Lung (tissue), 11 donors: ENCODE measurements at regions not wholly inside any gene's neighbourhood (a gene's known extent, or its start where the extent isn't known, plus 50 kb on each side); places are given as distances from the start of the nearest gene placed in this dataset.
"Not testable (repeated sequence)": the region's sequence is repeated elsewhere in the genome, so short reads cannot be mapped to it uniquely, and the experiment has no call there.

Experiments used
- ATAC-seq: fragments of 200-7000 bp; cut with Tn5 transposase; one replicate; pipeline ENCODE4 v1.9.1; 2020; ENCODE audit warnings: moderate number of reproducible peaks; ENCODE audit not compliant: insufficient read depth, low FRiP score
- DNase-seq, 3 donors: peaks; one replicate each; pipeline ENCODE4 v3.0.0-alpha.2; 2013 to 2017
- H3K27ac ChIP-seq, 2 donors: one replicate each; pipeline ENCODE4 v1.5.1; 2013; ENCODE audit warnings: mild to moderate bottlenecking in 2 of 2, moderate library complexity in 2 of 2, control low read depth in 1 of 2, inconsistent platforms in 1 of 2, low read depth in 1 of 2, low read length in 1 of 2
- H3K27me3 ChIP-seq, 3 donors: one replicate each; pipeline ENCODE4 v1.5.1; 2013; ENCODE audit warnings: low read length in 2 of 3; ENCODE audit not compliant: control insufficient read depth in 3 of 3, insufficient read depth in 3 of 3
- H3K36me3 ChIP-seq, 4 donors: one replicate each; pipeline ENCODE4 v1.5.1; 2013; ENCODE audit warnings: low read length in 4 of 4, mild to moderate bottlenecking in 1 of 4, moderate library complexity in 1 of 4; ENCODE audit not compliant: control insufficient read depth in 4 of 4, insufficient read depth in 4 of 4
- H3K4me1 ChIP-seq, 5 donors: one replicate each; pipeline ENCODE4 v1.5.1; 2013; ENCODE audit warnings: low read length in 5 of 5, mild to moderate bottlenecking in 2 of 5, moderate library complexity in 1 of 5; ENCODE audit not compliant: control insufficient read depth in 5 of 5, insufficient read depth in 5 of 5
- H3K4me3 ChIP-seq: one replicate; pipeline ENCODE4 v1.5.1; 2013; ENCODE audit warnings: mild to moderate bottlenecking, control low read depth, moderate library complexity
- H3K9ac ChIP-seq, 2 donors: one replicate each; pipeline ENCODE4 v1.5.1; 2013; ENCODE audit warnings: low read length in 2 of 2, control low read depth in 1 of 2; ENCODE audit not compliant: insufficient read depth in 1 of 2
- H3K9me3 ChIP-seq, 4 donors: one replicate each; pipeline ENCODE4 v1.5.1; 2013; ENCODE audit warnings: low read length in 3 of 4, mild to moderate bottlenecking in 1 of 4, moderate library complexity in 1 of 4; ENCODE audit not compliant: control insufficient read depth in 4 of 4, insufficient read depth in 3 of 4
- WGBS, 2 donors: extraction: QIAGEN DNeasy Blood & Tissue Kit; methylation state at CpG; one replicate each; pipeline ENCODE4 v1.1.7; 2013; 5-methylcytosine and 5-hydroxymethylcytosine counted together
- TF ChIP-seq, protein P1 (sequence below): IDR thresholded peaks from 2 replicates; pipeline ENCODE4 v1.5.1; 2012; ENCODE audit warnings: mild to moderate bottlenecking; ENCODE audit errors: control extremely low read depth, extremely low read depth
- donor health status: control.
- donor health status: control.
- donor health status: Bipolar disorder and iron deficiency.
- donor health status: healthy.
- donor health status: DM: yes; HTN: yes; CAD: no.

DNA sequence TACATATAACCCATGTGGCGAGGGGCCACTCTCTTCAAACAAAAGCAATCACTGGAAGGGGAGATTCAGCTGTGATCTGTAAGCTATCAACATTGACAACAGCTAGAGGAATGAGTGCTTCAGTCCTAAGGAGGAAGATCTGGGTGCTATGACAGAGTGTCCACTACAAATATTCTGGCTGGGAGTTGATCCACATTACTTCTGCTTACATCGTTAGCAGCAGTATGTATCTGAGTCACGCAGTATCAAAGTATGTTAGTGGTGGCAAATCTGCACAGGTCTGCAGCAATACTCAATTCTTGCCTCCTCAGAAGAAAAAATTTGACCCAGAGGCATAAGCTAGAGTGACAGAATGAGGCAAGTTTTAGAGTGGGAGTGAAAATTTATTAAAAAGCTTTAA, 267.0 kb downstream of the PTH2R start:
- 87 to 94% methylated on average over 3 of the region's 3 CpGs for WGBS, 2 donors
- Histone ChIP-seq H3K36me3 (no peaks in the 10 kb centered on the region), H3K9ac (no peak overlapping the region), H3K27me3 (no peaks in the 10 kb centered on the region), H3K27ac (no peak overlapping the region), H3K9me3 (no peaks in the 10 kb centered on the region), H3K4me1 (no peaks in the 10 kb centered on the region), H3K4me3 (no peak overlapping the region)
- TF ChIP-seq, protein P1, sequence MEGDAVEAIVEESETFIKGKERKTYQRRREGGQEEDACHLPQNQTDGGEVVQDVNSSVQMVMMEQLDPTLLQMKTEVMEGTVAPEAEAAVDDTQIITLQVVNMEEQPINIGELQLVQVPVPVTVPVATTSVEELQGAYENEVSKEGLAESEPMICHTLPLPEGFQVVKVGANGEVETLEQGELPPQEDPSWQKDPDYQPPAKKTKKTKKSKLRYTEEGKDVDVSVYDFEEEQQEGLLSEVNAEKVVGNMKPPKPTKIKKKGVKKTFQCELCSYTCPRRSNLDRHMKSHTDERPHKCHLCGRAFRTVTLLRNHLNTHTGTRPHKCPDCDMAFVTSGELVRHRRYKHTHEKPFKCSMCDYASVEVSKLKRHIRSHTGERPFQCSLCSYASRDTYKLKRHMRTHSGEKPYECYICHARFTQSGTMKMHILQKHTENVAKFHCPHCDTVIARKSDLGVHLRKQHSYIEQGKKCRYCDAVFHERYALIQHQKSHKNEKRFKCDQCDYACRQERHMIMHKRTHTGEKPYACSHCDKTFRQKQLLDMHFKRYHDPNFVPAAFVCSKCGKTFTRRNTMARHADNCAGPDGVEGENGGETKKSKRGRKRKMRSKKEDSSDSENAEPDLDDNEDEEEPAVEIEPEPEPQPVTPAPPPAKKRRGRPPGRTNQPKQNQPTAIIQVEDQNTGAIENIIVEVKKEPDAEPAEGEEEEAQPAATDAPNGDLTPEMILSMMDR, result no peak
- no peak for DNase-seq
- ATAC-seq, result no peak

DNA sequence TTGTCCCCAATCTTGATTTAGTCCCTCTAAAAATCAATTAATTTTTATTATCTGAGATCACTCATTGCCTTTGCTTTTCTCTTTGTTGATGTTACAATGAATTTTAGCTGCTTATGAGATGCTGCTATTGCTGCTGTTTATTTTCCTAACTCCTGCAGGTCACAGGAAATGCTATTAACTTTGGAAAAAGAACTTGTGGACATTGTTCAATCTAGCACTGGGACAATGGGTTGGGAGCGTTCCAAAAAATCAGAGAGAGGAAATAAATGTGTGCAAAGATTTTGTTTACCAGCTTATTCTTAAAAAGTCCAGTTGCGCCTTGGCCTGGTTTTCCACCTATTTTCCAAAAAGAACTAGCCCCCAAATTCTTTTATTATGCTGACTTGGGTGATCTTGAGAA, 268.3 kb downstream of the PTH2R start:
- no peaks in the 10 kb centered on the region for H3K36me3 ChIP-seq
- H3K4me1 ChIP-seq, result no peaks in the 10 kb centered on the region
- H3K27me3 ChIP-seq, result no peaks in the 10 kb centered on the region
- TF ChIP-seq, protein P1, result no peak
- DNase-seq, result peak in 1 of 3 donors; percentile 1
- 62 to 64% methylated on average over 2 of the region's 2 CpGs for WGBS, 2 donors
- H3K4me3 ChIP-seq, result no peak overlapping the region
- H3K9ac ChIP-seq, result no peak overlapping the region
- H3K27ac ChIP-seq, result no peak overlapping the region
- H3K9me3 ChIP-seq, result no peaks in the 10 kb centered on the region
- ATAC-seq, result no peak

DNA sequence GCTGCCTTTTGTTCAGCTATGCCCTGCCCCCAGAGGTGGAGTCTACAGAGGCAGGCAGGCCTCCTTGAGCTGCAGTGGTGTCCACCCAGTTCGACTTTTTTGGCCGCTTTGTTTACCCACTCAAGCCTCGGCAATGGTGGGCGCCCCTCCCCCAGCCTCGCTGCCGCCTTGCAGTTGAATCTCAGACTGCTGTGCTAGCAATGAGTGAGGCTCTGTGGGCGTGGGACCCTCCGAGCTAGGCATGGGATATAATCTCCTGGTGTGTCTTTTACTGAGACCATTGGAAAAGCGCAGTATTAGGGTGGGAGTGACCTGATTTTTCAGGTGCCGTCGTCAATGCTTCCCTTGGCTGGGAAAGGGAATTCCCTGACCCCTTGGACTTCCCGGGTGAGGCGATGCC, 279.3 kb downstream of the PTH2R start:
- not testable (repeated sequence) for H3K27ac ChIP-seq, H3K4me3 ChIP-seq, H3K9me3 ChIP-seq, DNase-seq, ATAC-seq, H3K4me1 ChIP-seq, H3K27me3 ChIP-seq, H3K36me3 ChIP-seq, H3K9ac ChIP-seq
- 93 to 95% methylated on average over 13 of the region's 13 CpGs for WGBS, 2 donors

DNA sequence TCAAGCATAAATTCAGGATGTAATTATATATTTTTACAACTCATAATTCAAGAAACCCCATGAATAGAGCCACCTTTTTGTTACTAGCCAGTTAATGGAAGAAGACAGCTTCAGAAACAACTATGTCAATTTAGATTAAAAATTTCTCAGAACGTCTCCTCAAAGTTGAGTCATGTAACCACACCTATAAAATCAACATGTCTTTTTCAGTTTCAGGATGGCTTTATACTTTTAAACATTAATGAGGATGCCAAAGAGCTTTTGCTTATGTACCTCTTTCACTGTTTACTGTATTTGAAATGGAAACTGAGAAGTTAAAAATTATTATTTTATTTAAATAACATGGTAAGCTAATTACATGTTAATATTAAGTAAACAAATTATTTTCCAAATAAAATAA, 280.1 kb downstream of the PTH2R start:
- ATAC-seq, result no peak

DNA sequence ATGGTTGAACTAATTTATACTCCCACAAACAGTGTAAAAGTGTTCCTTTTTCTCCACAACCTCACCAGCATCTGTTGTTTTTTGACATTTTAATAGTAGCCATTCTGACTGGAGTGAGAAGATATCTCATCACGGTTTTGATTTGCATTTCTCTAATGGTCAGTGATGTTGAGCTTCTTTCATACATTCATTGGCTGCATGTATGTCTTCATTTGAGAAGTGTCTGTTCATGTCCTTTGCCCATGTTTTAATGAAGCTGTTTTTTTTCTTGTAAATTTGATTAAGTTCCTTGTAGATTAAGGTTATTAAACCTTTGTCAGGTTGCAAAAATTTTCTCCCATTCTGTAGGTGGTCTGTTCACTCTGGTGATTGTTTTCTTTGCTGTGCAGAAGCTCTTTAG, 281.1 kb downstream of the PTH2R start:
- DNase-seq, H3K36me3 ChIP-seq, ATAC-seq, H3K27me3 ChIP-seq, H3K9ac ChIP-seq, H3K4me1 ChIP-seq, H3K9me3 ChIP-seq, H3K27ac ChIP-seq, H3K4me3 ChIP-seq: not testable (repeated sequence)
- WGBS, 2 donors, result 84 to 92% methylated on average over 1 of the region's 1 CpG

More for the DNA sequence above, 280.1 kb downstream of the PTH2R start:
- Histone ChIP-seq H3K9ac (no peak overlapping the region), H3K27me3 (no peaks in the 10 kb centered on the region), H3K4me3 (no peak overlapping the region), H3K27ac (no peak overlapping the region), H3K9me3 (peaks cover 0 to 7% (median 1%) of the 10 kb centered on the region in 4 donors), H3K36me3 (no peaks in the 10 kb centered on the region), H3K4me1 (no peaks in the 10 kb centered on the region)
- DNase-seq, result no peak
- TF ChIP-seq, protein P1, result no peak
- WGBS, 2 donors, result 64 to 90% methylated on average over 1 of the region's 1 CpG
